Endothelial cell of umbilical vein (primary cell): ENCODE measurements at regions not wholly inside any gene's neighbourhood (a gene's known extent, or its start where the extent isn't known, plus 50 kb on each side); places are given as distances from the start of the nearest gene placed in this dataset.

ENCODE experiments used
- BruUV-seq: library from RNA; stranded (reverse); fragments of 400-500 nt; replicated peaks from 2 replicates; lab custom pipeline; 2021; lab: Mats Ljungman, UMichigan
- CTCF ChIA-PET: fragments of 300-600, 350-600 bp; sonication (Branson Sonifier 250); formaldehyde crosslinking; loops from one replicate; lab custom pipeline; 2021; ENCODE audit warnings: antibody characterized with exemption, inconsistent platforms; lab: Charles Lee
- POLR2A ChIA-PET: fragments of 300-600, 350-600 bp; sonication (Branson Sonifier 250); formaldehyde crosslinking; loops from one replicate; lab custom pipeline; 2021; ENCODE audit warnings: antibody characterized with exemption, inconsistent platforms; lab: Charles Lee
- DNase-seq: peaks from one replicate; pipeline ENCODE4 v3.0.0-alpha.2; 2011; ENCODE audit warnings: low read depth, low spot score
- FAIRE-seq: peaks from 2 replicates; lab custom pipeline; 2011; peaks lifted over from hg19 to GRCh38; lab: Jason Lieb, UNC
- H2AFZ ChIP-seq: 2 replicates; pipeline ENCODE4 v1.6.0; 2012; ENCODE audit warnings: low read depth, low read length, control low read depth, inconsistent platforms
- H3K27ac ChIP-seq: 2 replicates; pipeline ENCODE4 v1.5.1; 2011; ENCODE audit warnings: low read depth, mild to moderate bottlenecking, control low read depth, low read length, moderate library complexity; ENCODE audit not compliant: insufficient read depth
- H3K27me3 ChIP-seq, 2 experiments: 2 replicates each; pipeline versions ENCODE4 v1.6.0 to v1.6.1; 2011; ENCODE audit warnings: low read length in 2 of 2, mixed read lengths in 1 of 2; ENCODE audit not compliant: control insufficient read depth in 2 of 2, insufficient read depth in 2 of 2
- H3K36me3 ChIP-seq, 2 experiments: 2 replicates in 1 of 2; 3 replicates in 1 of 2; pipeline ENCODE4 v1.5.1; 2011; ENCODE audit warnings: low read length in 2 of 2, mild to moderate bottlenecking in 1 of 2, moderate library complexity in 1 of 2; ENCODE audit not compliant: control insufficient read depth in 2 of 2, insufficient read depth in 2 of 2; ENCODE audit errors: extremely low read depth in 1 of 2
- H3K4me1 ChIP-seq: 3 replicates; pipeline ENCODE4 v1.5.1; 2011; ENCODE audit warnings: mild to moderate bottlenecking, low read length; ENCODE audit not compliant: control insufficient read depth, insufficient read depth; ENCODE audit errors: extremely low read depth
- H3K4me2 ChIP-seq: 2 replicates; pipeline ENCODE4 v1.6.1; 2011; ENCODE audit warnings: low read length, control low read depth, mixed read lengths; ENCODE audit not compliant: insufficient read depth
- H3K4me3 ChIP-seq, 3 experiments: fragments of 200-600 bp in 1 of 3; sonication (generic), shearing (Covaris generic) in 1 of 3; replicated peaks in 1 of 3; 2 replicates each; pipeline ENCODE4 v1.5.1; 2011 to 2016; ENCODE audit warnings: control low read depth in 3 of 3, low read length in 3 of 3, mild to moderate bottlenecking in 2 of 3, inconsistent platforms in 1 of 3, low read depth in 1 of 3, moderate library complexity in 1 of 3; ENCODE audit not compliant: insufficient read depth in 1 of 3
- H3K79me2 ChIP-seq: 2 replicates; pipeline ENCODE4 v1.6.0; 2012; ENCODE audit warnings: low read length, inconsistent platforms; ENCODE audit not compliant: control insufficient read depth, insufficient read depth
- H3K9ac ChIP-seq: replicated peaks from 2 replicates; pipeline ENCODE3; 2011; ENCODE audit warnings: low read length, control low read depth; ENCODE audit not compliant: insufficient read depth; ENCODE audit errors: extremely low read depth
- H3K9me1 ChIP-seq: replicated peaks from 3 replicates; pipeline ENCODE4 v1.6.0; 2011; ENCODE audit warnings: mild to moderate bottlenecking, low read length; ENCODE audit not compliant: control insufficient read depth, insufficient read depth; ENCODE audit errors: extremely low read depth
- H3K9me3 ChIP-seq: replicated peaks from 2 replicates; pipeline ENCODE4 v1.5.1; 2012; ENCODE audit warnings: low read length, inconsistent platforms; ENCODE audit not compliant: control insufficient read depth, insufficient read depth
- H4K20me1 ChIP-seq: replicated peaks from 2 replicates; pipeline ENCODE3; 2011; ENCODE audit warnings: mild to moderate bottlenecking, low read length; ENCODE audit not compliant: control insufficient read depth, insufficient read depth; ENCODE audit errors: extremely low read depth
- CTCF ChIP-seq, 2 donors: IDR thresholded peaks; 1 replicate in 1 of 2; 2 replicates in 1 of 2; pipeline ENCODE4 v1.5.1; 2011; ENCODE audit warnings: low read length in 2 of 2, mild to moderate bottlenecking in 2 of 2, moderate library complexity in 2 of 2, control low read depth in 1 of 2, inconsistent platforms in 1 of 2, low read depth in 1 of 2; ENCODE audit not compliant: insufficient read depth in 1 of 2; ENCODE audit errors: extremely low read depth in 1 of 2
- EZH2 ChIP-seq: IDR thresholded peaks from 2 replicates; pipeline ENCODE4 v1.6.1; 2012; ENCODE audit warnings: borderline replicate concordance, low read depth, mild to moderate bottlenecking, moderate library complexity, low read length, inconsistent platforms; ENCODE audit not compliant: severe bottlenecking
- FOS ChIP-seq: IDR thresholded peaks from 2 replicates; pipeline ENCODE4 v1.6.1; 2011; ENCODE audit warnings: mild to moderate bottlenecking, low read length, moderate library complexity, borderline replicate concordance; ENCODE audit not compliant: insufficient read depth
- GATA2 ChIP-seq: IDR thresholded peaks from 2 replicates; pipeline ENCODE4 v1.7.0; 2011; ENCODE audit warnings: low read depth, mild to moderate bottlenecking, moderate library complexity, mixed read lengths, low read length; ENCODE audit not compliant: insufficient read length, insufficient read depth
- JUN ChIP-seq: IDR thresholded peaks from 2 replicates; pipeline ENCODE4 v1.6.1; 2011; ENCODE audit warnings: borderline replicate concordance, low read depth; ENCODE audit not compliant: insufficient read length, insufficient read depth
- MAX ChIP-seq: IDR thresholded peaks from 2 replicates; pipeline ENCODE4 v1.6.1; 2011; ENCODE audit not compliant: insufficient read depth, insufficient read length
- MYC ChIP-seq: IDR thresholded peaks from one replicate; pipeline ENCODE4 v1.6.1; 2011; ENCODE audit warnings: mild to moderate bottlenecking, low read depth, low read length
- POLR2A ChIP-seq: IDR thresholded peaks from 2 replicates; pipeline ENCODE4 v1.6.1; 2012; ENCODE audit warnings: low read depth, mild to moderate bottlenecking, control low read depth, low read length
- POLR2AphosphoS5 ChIP-seq: IDR thresholded peaks from 2 replicates; pipeline ENCODE4 v1.6.1; 2012; ENCODE audit warnings: low read depth, mild to moderate bottlenecking, control low read depth, low read length, moderate library complexity; ENCODE audit not compliant: insufficient read depth
- dilution Hi-C: fragments of 300-500 bp; cut with MboI; formaldehyde crosslinking; loops from one replicate; pipeline ENCODE4 v1.15.0; 2019; ENCODE audit warnings: low sequenced_read_pairs; ENCODE audit not compliant: extremely low pct_ligation_motif_present
- intact Hi-C: fragments of 100-400 bp; cut with micrococcal nuclease; formaldehyde crosslinking; loops from one replicate; pipeline ENCODE4 v1.10.0; 2022

GRCh38 chr4:123060039-123060770, 137.8 kb upstream of the NUDT6 start:
- no TSS peak for BruUV-seq
- DNase-seq: no peak
- Histone ChIP-seq H3K27me3 (no peaks in the 10 kb centered on the region), H3K9ac (no peak overlapping the region), H2AFZ (no peak overlapping the region), H3K4me3 (no peak overlapping the region), H3K79me2 (no peaks in the 10 kb centered on the region), H3K36me3 (no peaks in the 10 kb centered on the region), H3K27ac (no peak overlapping the region), H3K4me2 (no peak overlapping the region), H3K4me1 (peaks cover 11% of the 10 kb centered on the region), H3K9me1 (no peaks in the 10 kb centered on the region), H4K20me1 (no peaks in the 10 kb centered on the region), H3K9me3 (no peaks in the 10 kb centered on the region)
- intact Hi-C loops (no loop called here), dilution Hi-C loops (no loop called here)
- CTCF ChIA-PET: no interaction called here
- POLR2A ChIA-PET: no interaction called here
- FAIRE-seq: no peak
- TF ChIP-seq POLR2A (no peak), EZH2 (no peak), POLR2AphosphoS5 (no peak), FOS (no peak)

GRCh38 chr4:123064390-123064789, 142.0 kb upstream of the NUDT6 start:
- no peak overlapping the region for H2AFZ ChIP-seq
- intact Hi-C loops: no loop called here
- DNase-seq (no peak), FAIRE-seq (no peak)
- CTCF ChIA-PET: no interaction called here
- no peaks in the 10 kb centered on the region for H3K27me3 ChIP-seq
- no peak overlapping the region for H3K4me2 ChIP-seq
- no peaks in the 10 kb centered on the region for H4K20me1 ChIP-seq
- H3K27ac ChIP-seq: no peak overlapping the region
- no peak overlapping the region for H3K9ac ChIP-seq
- H3K9me3 ChIP-seq: no peaks in the 10 kb centered on the region
- POLR2A ChIA-PET: no interaction called here
- no peaks in the 10 kb centered on the region for H3K4me1 ChIP-seq
- dilution Hi-C loops: no loop called here
- H3K36me3 ChIP-seq: no peaks in the 10 kb centered on the region
- TF ChIP-seq POLR2A: no peak
- no peak for TF ChIP-seq CTCF (IDR thresholded peaks at IDR 0.05; ENCODE audit: extremely low read depth in 1 of 2, insufficient read depth in 1 of 2, low read depth in 1 of 2, low read length in 2 of 2)
- TF ChIP-seq MAX: no peak
- no peak for TF ChIP-seq JUN
- TF ChIP-seq EZH2: no peak
- TF ChIP-seq FOS: no peak
- no peak for TF ChIP-seq GATA2
- no peak for TF ChIP-seq MYC
- TF ChIP-seq POLR2AphosphoS5: no peak
- no peaks in the 10 kb centered on the region for H3K9me1 ChIP-seq
- no TSS peak for BruUV-seq
- no peak overlapping the region for H3K4me3 ChIP-seq
- no peaks in the 10 kb centered on the region for H3K79me2 ChIP-seq
